A673 (cell line): ENCODE measurements at regions not wholly inside any gene's neighbourhood (a gene's known extent, or its start where the extent isn't known, plus 50 kb on each side); places are given as distances from the start of the nearest gene placed in this dataset.

ENCODE experiments used
- BruUV-seq: library from RNA; stranded (reverse); fragments of 400-500 nt; replicated peaks from 2 replicates; lab custom pipeline; 2021; lab: Mats Ljungman, UMichigan
- CTCF ChIA-PET: fragments of 300-600 bp; sonication (Branson Sonifier 250); formaldehyde crosslinking; loops from one replicate; lab custom pipeline; 2022; ENCODE audit warnings: antibody characterized with exemption; lab: Charles Lee
- POLR2A ChIA-PET: fragments of 300-600 bp; sonication (Branson Sonifier 250); formaldehyde crosslinking; loops from one replicate; lab custom pipeline; 2022; ENCODE audit warnings: antibody characterized with exemption; ENCODE audit not compliant: low non-redundant PET; lab: Charles Lee
- DNase-seq: peaks from one replicate; pipeline ENCODE4 v3.0.0-alpha.2; 2015; ENCODE audit warnings: low spot score
- H3K27ac ChIP-seq: fragments of 200-600 bp; sonication (generic); 2 replicates; pipeline ENCODE4 v1.5.1; 2016; ENCODE audit warnings: mixed run types, low read depth, mild to moderate bottlenecking, mixed read lengths, antibody characterized with exemption, low read length; ENCODE audit not compliant: poor library complexity, severe bottlenecking
- H3K27me3 ChIP-seq: fragments of 200-600 bp; sonication (generic); replicated peaks from 2 replicates; pipeline ENCODE4 v1.6.1; 2017; ENCODE audit warnings: mixed run types, low read depth, mild to moderate bottlenecking, mixed read lengths, antibody characterized with exemption, low read length; ENCODE audit not compliant: insufficient read depth, poor library complexity
- H3K36me3 ChIP-seq: fragments of 200-600 bp; sonication (generic); 2 replicates; pipeline ENCODE4 v1.6.1; 2016; ENCODE audit warnings: mixed run types, mild to moderate bottlenecking, mixed read lengths, antibody characterized with exemption, low read length; ENCODE audit not compliant: insufficient read depth, poor library complexity, severe bottlenecking
- H3K4me1 ChIP-seq: fragments of 200-600 bp; sonication (generic); 2 replicates; pipeline ENCODE4 v1.6.1; 2017; ENCODE audit warnings: mixed run types, mild to moderate bottlenecking, mixed read lengths, antibody characterized with exemption, low read length; ENCODE audit not compliant: insufficient read depth, poor library complexity, severe bottlenecking
- H3K4me3 ChIP-seq: fragments of 200-600 bp; sonication (generic); 2 replicates; pipeline ENCODE4 v1.5.1; 2016; ENCODE audit warnings: low read depth, mixed run types, mild to moderate bottlenecking, mixed read lengths, low read length; ENCODE audit not compliant: poor library complexity, severe bottlenecking
- H3K9me3 ChIP-seq: fragments of 200-600 bp; sonication (generic); 2 replicates; pipeline ENCODE4 v1.6.1; 2016; ENCODE audit warnings: mixed run types, low read depth, mild to moderate bottlenecking, mixed read lengths, antibody characterized with exemption, low read length; ENCODE audit not compliant: poor library complexity, severe bottlenecking
- EZH2 ChIP-seq: fragments of 200-600 bp; sonication (generic); IDR thresholded peaks from 2 replicates; pipeline ENCODE4 v1.6.1; 2017; ENCODE audit warnings: borderline replicate concordance, low read depth, mild to moderate bottlenecking, mixed read lengths, antibody characterized with exemption, low read length; ENCODE audit not compliant: poor library complexity, severe bottlenecking
- intact Hi-C: fragments of 100-400 bp; cut with micrococcal nuclease; formaldehyde crosslinking; loops from one replicate; pipeline ENCODE4 v1.10.0; 2022; ENCODE audit not compliant: unreplicated experiment
- TF ChIP-seq, protein P1 (sequence below): fragments of 300-800, 200-600 bp; sonication (generic); conservative IDR thresholded peaks from 2 replicates; pipeline ENCODE4 v1.5.1; 2017; ENCODE audit warnings: low read depth, mild to moderate bottlenecking, antibody characterized with exemption, low read length, moderate library complexity, mixed read lengths

- ChIA-PET POLR2A (no interaction called here), CTCF (no interaction called here)
- no peak overlapping the region for H3K27ac ChIP-seq
- TF ChIP-seq, protein P1, sequence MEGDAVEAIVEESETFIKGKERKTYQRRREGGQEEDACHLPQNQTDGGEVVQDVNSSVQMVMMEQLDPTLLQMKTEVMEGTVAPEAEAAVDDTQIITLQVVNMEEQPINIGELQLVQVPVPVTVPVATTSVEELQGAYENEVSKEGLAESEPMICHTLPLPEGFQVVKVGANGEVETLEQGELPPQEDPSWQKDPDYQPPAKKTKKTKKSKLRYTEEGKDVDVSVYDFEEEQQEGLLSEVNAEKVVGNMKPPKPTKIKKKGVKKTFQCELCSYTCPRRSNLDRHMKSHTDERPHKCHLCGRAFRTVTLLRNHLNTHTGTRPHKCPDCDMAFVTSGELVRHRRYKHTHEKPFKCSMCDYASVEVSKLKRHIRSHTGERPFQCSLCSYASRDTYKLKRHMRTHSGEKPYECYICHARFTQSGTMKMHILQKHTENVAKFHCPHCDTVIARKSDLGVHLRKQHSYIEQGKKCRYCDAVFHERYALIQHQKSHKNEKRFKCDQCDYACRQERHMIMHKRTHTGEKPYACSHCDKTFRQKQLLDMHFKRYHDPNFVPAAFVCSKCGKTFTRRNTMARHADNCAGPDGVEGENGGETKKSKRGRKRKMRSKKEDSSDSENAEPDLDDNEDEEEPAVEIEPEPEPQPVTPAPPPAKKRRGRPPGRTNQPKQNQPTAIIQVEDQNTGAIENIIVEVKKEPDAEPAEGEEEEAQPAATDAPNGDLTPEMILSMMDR, result no peak
- TF ChIP-seq EZH2, result no peak
- no TSS peak for BruUV-seq
- no peaks in the 10 kb centered on the region for H3K36me3 ChIP-seq
- intact Hi-C loops, result no loop called here
- H3K4me3 ChIP-seq, result no peak overlapping the region
- no peaks in the 10 kb centered on the region for H3K9me3 ChIP-seq
- no peaks in the 10 kb centered on the region for H3K27me3 ChIP-seq
- H3K4me1 ChIP-seq, result no peaks in the 10 kb centered on the region
- no peak for DNase-seq
Measured at GRCh38 chr14:58815794-58816193, 178.0 kb downstream of the DACT1 start.

- no peak for DNase-seq
- no TSS peak for BruUV-seq
- no peak overlapping the region for H3K4me3 ChIP-seq
- no peaks in the 10 kb centered on the region for H3K9me3 ChIP-seq
- intact Hi-C loops, result no loop called here
- no peaks in the 10 kb centered on the region for H3K4me1 ChIP-seq
- H3K27ac ChIP-seq, result no peak overlapping the region
- H3K36me3 ChIP-seq, result no peaks in the 10 kb centered on the region
- ChIA-PET POLR2A (no interaction called here), CTCF (no interaction called here)
- no peaks in the 10 kb centered on the region for H3K27me3 ChIP-seq
- TF ChIP-seq, protein P1, result no peak
- TF ChIP-seq EZH2, result no peak
Measured at GRCh38 chr14:58816416-58817115, 178.8 kb downstream of the DACT1 start.

DNA sequence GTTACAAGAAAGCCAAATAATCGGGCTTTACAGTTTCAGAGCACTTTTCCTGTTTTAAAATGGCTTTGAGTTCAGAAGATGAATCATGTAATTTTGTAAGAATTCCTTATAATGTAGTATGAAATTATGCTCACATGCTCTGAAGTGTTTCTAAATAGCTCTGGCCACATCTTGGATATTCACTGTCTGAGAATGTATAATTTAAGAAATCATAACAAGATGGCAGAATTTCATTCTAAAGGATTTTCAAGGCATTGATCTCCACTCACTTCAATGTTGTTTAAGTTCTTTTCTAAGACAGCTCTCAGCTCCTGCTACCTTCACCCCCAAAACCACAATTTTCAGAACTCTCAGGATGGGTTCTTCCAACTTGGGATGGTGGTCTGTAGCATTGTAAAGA, 180.1 kb downstream of the DACT1 start:
- POLR2A ChIA-PET, result no interaction called here
- Histone ChIP-seq H3K4me1 (no peaks in the 10 kb centered on the region), H3K36me3 (no peaks in the 10 kb centered on the region), H3K27me3 (no peaks in the 10 kb centered on the region), H3K4me3 (no peak overlapping the region), H3K9me3 (no peaks in the 10 kb centered on the region), H3K27ac (no peak overlapping the region)
- DNase-seq, result no peak
- no peak for TF ChIP-seq EZH2
- TF ChIP-seq, protein P1, result no peak
- CTCF ChIA-PET, result no interaction called here
- intact Hi-C loops, result no loop called here
- BruUV-seq, result no TSS peak
